NCI-H1694 (cell line): ENCODE measurements at regions not wholly inside any gene's neighbourhood (a gene's known extent, or its start where the extent isn't known, plus 50 kb on each side); places are given as distances from the start of the nearest gene placed in this dataset.

Experiments
- DNase-seq: peaks from one replicate; lab custom pipeline; 2025; lab: John Stamatoyannopoulos, UW

- DNase-seq: no peak
Measured at GRCh38 chr15:94056314-94056713, 175.0 kb upstream of the MCTP2 start.

GRCh38 chr15:94053626-94054025 is 177.7 kb upstream of the MCTP2 start:
- no peak for DNase-seq

- DNase-seq: no peak
Measured at GRCh38 chr15:94052711-94053110, 178.7 kb upstream of the MCTP2 start.

GRCh38 chr15:94047566-94047965 is 183.8 kb upstream of the MCTP2 start:
- DNase-seq: no peak

DNA sequence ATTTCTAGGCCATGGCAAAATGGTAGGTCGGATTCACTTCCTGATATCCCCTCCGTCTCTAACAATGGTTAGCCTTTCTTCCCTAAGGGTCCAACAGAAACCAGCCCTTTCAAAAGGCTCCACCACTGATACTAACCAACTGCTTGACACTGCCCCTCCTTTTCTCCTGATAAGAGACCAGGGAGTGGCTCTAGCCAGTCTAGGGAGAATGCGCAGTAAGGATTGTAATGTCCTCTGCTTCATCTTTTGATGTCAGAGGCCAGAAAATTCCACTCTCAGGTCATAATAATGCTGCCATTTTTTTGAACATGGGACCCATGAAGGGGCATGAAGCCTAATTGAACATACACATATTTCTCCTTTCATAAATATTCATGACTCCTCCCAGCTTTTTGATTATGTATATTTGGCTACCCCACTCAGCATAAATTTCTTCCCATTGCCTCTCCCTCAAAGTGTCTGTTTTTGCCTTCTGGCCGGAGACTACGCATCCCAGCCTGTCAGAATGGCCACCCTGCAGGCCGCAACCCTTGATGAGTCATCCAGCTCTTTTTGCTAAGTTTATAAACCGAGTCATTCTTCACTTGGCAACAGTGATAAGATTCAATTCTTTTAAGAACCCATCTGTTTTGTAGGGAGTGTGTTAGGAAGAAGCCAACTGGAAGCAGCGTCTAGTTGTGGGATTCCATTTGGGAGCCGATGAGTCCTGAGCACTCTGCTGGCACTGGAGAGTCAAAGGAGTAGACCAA is 189.0 kb upstream of the MCTP2 start:
- DNase-seq: no peak

- no peak for DNase-seq
Measured at GRCh38 chr15:94041746-94042145, 189.6 kb upstream of the MCTP2 start.

DNA sequence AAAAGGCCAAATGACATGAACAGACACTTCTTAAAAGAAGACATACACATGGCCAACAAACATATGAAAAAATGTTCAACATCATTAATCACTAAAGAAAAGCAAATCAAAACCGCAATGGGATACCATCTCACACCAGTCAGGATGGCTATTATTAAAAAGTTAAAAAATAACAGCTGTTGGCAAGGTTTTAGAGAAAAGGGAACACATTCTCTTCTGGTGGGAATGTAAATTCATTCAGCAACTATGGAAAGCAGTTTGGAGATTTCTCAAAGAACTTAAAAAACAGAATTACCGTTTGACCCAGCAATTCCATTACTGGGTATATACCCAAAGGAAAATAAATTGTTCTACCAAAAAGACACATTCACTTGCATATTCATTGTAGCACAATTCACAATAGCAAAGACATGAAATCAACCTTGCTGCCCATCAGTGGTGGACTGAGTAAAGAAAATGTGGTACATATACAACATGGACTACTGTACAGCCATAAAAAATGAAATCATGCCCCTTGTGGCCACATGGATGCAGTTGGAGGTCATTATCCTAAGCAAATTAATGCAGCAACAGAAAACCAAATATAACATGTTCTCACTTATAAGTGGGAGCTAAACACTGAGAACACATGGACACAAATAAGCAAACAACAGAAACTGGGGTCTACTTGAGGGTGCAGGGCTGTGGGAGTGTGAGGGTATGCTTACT is 190.7 kb upstream of the MCTP2 start:
- DNase-seq: no peak

GRCh38 chr15:94036156-94036555 is 195.2 kb upstream of the MCTP2 start:
- no peak for DNase-seq

- no peak for DNase-seq
Measured at GRCh38 chr15:94033683-94034020, 197.7 kb upstream of the MCTP2 start.

- DNase-seq: no peak
Measured at GRCh38 chr15:94033014-94033682, 198.2 kb upstream of the MCTP2 start.

DNA sequence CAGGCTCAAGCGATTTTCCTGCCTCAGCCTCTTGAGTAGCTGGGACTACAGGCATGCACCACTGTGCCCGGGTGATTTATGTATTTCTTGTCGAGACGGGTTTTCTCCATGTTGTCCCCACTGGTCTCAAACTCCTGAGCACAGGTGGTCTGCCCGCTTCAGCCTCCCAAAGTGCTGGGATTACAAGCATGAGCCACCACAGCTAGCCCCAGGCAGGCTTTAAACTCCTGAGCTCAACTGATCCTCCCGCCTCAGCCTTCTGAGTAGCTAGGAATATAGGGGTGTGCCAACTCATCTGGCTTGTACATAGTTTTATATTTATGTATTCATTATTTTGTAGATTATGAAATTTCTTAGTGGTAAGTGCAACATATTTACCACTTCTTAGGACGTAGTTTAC is 198.8 kb upstream of the MCTP2 start:
- no peak for DNase-seq

DNA sequence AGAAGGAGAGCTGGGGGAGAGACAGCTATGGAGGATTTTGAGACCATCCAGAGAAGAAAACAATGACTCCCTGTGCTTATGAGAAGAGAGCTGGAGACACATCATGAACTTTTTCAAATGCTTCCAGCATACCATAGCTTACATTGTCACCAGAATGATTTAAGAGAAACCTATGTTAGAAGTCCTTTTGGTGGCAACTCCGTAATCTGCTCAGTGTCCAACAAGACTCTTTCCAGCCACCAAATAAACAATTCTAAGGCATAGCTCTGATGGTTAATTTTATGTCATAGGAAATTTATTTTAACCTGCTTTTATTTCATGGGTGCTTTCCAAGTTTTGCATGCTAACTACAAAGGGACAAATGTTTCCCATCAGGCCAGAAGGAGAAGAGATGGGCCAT is 200.3 kb upstream of the MCTP2 start:
- no peak for DNase-seq

GRCh38 chr15:94029495-94029894 is 201.9 kb upstream of the MCTP2 start:
- DNase-seq: no peak

DNA sequence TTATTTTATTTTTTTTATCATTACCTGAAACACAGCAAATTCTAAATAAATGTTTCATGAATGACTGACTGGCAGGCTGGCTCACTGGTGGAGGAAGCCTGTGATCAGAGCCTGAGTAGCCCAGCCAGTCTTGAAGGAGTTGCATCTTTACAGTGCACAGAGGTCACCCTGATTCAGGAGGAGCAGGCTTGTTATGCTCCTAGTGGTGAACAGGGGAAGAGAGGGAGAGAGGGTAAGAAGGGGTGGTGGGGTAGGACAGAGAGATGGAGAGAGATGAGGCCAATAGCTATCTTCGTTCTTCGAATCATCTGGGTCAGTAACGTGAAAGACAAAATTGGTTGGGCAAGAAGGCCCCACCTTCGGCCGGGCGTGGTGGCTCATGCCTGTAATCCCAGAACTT is 202.6 kb upstream of the MCTP2 start:
- DNase-seq: no peak

DNA sequence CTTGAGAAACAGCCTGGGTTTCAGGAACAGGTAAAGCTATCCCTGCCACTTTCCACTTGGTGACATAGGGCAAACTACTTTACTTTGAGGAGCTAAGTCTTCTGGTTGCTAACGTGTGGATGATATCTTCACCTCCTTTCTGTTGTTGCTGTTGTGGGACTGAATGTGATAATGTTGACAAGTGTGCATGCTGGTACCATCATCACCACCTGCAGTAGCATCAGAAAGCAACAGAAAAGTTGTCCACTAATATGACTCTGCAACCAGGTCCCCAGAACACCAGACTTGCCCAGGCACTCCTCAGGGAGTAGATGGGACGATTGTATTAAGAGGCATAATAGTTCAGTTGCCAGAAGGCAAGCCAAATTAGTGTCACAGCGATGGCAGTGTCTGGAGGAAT is 203.2 kb upstream of the MCTP2 start:
- no peak for DNase-seq

DNA sequence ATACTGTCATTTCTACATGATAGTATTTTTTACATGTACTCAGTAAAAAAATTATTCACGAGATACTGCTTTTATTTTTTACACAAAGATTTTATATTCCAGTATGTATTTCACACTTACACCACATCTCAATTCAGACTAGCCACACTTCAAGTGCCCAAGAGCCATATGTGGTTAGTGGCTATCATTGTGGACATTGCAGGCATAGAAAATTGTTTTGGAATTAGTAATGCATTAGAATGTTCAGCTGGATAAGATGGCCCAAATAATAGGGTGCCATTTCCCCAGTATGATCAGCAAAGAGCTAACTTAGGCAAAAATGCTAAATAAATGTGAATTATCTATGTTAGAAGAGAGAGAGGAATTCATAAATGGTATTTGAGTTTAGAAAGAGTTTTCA is 203.8 kb upstream of the MCTP2 start:
- DNase-seq: no peak

- DNase-seq: no peak
Measured at GRCh38 chr15:94026458-94027304, 204.7 kb upstream of the MCTP2 start.

- no peak for DNase-seq
Measured at GRCh38 chr15:94023531-94023930, 207.8 kb upstream of the MCTP2 start.

DNA sequence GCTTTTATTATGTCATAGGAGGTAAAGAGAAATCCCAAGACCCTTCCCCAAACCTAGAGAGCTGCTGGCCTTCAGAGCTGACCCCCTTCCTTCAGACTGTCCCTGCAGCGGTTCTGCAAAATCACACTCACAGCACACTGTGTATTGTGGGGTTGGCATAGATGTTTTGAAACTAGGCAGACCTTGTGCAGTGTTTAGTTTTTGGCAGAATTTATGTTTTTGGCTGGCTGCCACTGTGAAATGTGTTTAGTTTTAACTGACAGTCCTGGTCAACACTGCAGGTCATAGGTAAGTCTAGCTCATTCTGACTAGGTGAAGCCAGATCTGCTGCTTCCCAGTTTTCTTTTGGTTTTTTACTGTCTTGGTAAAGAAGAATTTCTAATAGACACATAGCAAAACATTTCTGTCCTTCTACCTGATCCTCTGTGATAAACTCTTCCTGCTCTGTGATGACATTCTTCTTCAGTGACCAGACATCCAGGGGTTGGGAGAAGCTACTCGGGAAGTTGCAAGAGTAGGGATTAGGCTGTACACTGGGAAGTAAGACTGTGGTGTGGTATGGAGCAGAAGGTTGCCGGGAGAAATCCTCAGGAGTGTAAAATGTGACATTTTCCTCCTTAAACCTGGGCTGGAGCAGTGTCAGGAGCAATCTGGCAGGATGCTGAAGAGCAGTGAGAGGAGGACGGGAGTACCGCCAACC is 209.6 kb upstream of the MCTP2 start:
- no peak for DNase-seq

DNA sequence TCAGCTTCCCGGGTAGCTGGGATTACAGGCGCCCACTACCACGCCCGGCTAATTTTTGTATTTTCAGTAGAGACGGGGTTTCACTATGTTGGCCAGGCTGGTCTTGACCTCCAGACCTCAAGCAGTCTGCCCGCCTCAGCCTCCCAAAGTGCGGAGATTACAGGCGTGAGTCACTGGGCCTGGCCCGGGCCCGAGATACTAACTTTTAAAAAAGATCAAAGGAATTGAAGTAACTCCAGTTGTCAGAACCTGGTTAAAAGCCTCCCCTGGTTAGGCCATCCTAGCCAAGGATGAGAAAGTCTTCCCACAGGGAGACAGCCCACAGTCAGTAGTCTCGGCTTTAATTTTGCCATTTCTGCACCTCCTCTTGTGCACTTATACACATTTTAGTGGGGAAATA is 212.3 kb upstream of the MCTP2 start:
- no peak for DNase-seq

DNA sequence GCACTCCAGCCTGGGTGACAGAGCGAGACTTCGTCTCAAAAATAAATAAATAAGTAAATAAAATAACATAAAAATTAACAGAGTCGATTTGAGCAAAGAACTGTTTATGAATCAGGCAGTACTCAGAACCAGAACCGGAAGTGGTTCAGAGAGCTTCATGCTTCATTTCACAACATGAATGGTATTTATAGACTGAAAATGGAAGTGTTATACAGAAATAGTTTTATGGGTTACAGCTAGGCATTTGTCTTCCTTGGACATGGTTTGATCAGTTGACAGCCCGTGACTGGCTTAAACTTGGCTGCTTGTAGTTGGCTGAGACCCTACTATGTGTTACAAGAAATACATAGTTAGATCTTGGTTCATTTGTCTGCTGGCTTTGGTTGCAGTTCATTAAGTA is 216.0 kb upstream of the MCTP2 start:
- no peak for DNase-seq
